DMS79 (cell line): ENCODE measurements at regions not wholly inside any gene's neighbourhood (a gene's known extent, or its start where the extent isn't known, plus 50 kb on each side); places are given as distances from the start of the nearest gene placed in this dataset.
A peak's percentile ranks its signal among the peaks of the same experiment; 100 is the strongest.

Source experiments
- DNase-seq: peaks from one replicate; lab custom pipeline; 2025; lab: John Stamatoyannopoulos, UW

DNA sequence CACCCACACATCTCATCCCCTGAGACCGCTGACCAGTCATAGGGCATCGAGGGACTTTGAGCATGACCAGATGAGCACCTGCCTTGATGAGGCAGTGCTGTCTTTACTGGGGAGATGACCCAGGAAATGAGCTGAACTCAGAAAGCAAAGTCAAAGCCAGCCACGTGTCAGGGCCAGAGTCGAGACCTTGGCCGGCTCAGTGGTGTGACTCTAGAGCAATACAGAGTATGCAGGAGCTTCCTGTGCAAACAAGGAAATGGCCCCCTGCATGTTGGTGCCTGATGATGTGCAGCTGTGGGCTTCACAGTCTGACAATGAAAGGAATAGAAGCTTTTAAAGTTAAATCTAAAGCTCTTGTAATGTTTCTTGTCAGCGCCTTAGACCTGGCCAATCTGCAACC is 332.9 kb downstream of the PCNX1 start:
- DNase-seq = no peak

DNA sequence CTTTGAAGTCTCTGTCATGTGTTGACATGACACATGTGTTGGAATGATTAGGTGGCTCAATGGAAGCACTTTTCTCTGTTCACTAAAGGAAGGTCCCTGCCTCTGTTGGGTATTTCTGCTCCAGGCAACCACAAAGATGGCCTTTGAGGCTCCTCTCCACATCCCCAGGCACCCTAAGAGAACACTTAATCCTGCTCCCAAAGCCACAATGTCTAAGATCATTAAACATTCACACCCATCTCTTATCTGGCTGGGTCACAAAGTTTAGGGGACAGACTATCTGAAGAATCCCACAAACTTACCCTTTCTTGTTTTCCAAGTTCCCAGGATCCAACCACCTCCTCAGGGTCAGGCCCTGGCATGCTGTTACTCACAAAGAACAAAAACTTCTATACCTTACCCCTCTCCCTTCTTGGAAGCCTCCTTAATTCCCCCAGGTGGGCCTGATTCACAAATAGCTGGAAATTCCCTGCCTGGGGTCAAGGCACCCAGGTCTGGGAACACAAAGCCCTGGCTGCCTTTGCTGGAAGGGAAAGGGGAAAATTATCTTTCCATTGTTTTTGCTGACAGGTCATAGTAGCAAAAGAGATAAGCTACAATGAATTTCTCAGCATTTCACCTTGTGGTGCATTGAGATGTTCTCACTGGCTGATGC is 333.7 kb downstream of the PCNX1 start:
- no peak for DNase-seq

DNA sequence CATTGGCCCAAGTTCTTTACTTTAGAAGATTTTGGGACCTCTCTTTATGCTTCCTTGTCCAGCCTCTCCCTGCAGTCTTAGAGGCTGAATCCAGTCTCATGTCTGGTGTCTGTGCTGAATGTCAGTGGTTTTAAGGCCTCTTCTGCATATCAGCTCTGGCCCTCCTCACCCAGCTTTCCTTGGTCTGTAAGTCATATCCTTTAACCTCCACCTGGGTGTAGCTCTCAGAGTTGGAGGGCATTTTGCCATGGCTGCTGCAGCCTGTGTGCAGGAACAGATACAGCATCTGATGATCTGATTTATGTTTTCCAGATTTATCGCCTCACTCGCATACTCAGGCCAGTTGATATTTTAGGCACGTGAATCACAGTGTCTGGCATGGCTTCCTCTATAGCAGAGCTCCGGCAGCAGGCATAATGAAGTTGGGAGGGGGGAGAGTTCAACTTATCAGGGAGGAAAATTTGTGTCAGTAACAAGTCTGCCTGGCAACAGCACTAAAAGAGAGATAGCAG is 335.0 kb downstream of the PCNX1 start:
- no peak for DNase-seq

DNA sequence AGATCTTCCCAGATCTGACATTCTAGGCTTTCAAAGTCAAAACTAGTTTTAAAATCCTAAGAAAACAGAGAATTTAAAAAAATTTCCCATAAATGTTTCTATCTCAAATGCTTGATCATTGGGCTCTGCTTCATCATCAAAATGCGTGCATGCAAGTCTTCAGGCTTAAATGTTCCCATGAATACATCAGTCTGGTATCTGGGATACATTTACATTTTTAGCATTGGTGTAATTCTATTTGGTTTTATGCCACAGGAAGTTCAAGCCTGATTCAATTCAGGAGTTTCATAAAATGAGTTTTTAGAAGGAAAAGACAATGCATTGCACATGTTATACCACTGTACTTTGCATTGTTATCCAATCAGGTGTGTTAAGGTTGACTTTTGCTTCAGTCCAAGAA is 336.4 kb downstream of the PCNX1 start:
- DNase-seq = no peak

DNA sequence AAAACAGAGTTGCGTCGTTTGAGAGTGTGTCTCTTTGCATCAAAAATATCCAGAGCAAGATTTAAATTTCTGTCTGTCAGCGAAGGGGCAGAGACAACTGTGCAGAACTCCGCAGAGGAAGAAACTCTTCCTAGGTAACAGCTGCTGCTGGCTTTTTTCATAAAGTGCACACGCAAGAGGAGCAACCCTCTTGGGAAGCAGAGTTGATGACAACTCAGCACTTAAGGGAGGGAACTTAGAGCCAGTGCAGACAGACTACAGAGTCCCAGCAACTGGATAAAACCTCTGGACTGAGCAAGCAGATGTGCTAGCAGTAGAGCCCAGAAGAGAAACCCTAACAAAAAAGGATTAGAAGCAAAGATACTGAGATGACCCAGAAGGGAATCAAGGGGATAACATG is 337.1 kb downstream of the PCNX1 start:
- no peak for DNase-seq

DNA sequence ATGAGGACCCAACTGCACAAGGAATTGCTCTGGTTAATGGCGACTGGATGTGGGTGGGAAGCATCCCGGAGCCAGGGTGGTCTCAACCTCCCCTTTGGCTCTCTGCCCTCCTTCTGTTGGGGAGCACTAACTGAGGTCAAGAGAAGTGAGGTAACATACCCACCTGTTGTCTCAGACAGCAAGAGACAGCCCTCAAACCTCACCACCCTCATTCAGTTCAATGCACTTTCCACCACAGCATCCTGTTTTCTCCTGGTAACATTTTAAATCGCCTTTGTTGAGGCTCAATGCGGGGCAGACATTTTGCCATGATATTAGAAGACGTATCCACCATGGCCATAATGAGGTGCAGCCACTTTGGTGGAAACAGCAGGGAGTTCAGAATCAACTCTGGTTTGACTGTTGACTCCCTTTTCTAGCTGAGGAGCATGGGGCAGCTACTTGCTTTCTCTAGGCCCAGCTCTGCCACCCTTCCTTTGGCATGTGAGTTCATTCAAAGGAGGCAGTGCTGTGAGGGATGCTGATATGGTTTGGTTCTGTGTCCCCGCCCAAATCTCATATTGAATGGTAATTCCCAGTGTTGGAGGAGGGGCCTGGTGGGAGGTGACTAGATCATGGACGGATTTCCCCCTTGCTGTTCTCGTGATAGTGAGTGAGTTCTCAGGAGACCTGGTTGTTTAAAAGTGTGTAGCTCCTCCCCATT is 338.6 kb downstream of the PCNX1 start:
- no peak for DNase-seq

DNA sequence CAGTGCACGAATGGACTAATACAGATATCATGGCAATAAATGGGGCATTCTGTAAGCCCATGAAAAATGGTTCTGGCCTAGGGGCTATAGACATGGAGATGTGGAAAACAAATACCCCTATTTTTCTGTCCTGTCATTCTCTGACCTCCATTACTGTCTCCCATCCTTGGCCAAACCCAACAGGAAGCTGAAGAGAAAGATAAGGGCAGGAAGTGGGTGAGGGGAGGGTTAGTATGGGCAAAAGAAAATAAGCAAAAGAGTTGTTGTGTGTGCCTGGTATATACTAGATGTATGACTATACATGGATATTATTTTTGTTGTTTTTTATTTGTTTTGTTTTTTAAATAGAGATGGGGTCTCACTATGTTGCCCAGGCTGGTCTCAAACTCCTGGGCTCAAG is 339.3 kb downstream of the PCNX1 start:
- no peak for DNase-seq

DNA sequence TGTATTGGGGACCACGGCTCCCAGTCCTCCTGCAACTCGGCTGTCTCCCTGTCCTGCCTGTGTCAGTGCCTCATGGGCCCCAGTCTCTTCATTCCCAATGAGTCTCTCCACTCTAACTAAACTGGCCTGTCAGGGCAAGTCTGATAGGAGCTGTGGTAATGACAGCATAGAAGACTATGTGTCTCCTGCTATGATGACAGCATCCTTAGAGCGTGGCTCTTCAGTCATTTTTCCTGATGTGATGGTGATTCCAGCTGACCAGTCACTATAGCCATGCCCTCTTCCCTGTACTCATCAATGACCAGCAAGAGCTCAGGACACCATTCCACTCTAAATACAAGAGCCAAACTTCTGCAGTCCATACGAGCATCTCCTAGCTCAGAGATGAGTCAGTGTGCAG is 339.8 kb downstream of the PCNX1 start:
- no peak for DNase-seq

DNA sequence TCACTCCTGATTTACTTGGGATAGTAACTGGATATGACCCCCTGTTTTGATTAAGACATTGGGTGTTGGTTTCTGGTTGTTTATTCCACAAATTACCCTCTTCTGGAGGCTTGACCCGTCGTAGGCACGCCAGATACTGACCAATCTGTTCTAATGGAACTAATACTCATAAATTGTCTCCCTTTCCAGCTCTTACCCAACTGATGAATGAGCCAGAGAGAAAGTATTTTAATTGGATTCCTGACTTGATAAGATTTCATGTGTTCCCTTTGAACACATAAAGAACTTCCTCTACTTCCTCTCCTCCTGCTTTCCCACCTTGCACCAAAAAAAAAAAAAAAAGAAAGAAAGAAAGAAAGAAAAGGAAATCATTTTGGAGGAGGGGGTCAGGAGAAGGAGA is 340.9 kb downstream of the PCNX1 start:
- DNase-seq = no peak

DNA sequence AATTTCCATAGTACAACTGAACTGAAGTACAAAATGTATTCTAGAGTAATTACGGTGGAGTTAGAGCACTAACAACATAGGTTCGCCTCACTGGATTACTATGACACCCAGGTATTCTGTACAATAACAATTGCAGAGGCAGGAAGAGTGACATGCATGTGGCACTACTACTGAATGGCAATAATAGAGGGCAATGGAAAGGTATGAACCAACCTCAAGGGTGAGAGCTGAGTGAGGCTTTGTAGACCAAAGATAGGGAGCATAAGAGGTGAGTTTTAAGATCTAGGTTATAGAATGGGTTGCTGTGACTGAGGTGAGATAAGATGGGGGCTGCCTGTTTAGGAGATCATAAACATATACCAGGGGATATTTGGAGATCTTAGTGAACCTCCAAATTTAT is 343.1 kb downstream of the PCNX1 start:
- no peak for DNase-seq

DNA sequence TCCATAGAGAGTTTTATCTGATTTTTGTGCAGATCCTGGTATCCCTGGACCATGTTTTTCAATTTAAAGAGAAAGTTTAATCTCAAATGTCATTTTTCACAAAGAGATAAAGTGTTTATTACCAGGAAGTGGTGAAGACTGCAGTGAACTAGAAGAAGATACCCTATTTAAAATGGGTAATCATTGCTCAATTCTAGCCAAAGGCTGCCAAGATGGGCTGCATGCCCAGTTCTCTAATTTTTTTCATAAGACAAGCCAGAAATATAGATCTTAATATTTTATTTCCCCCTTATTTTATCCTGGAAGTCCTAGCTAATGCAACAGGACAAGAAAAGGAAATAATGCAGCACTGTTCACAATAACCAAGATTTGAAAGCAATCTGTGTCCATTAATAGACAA is 343.5 kb downstream of the PCNX1 start:
- no peak for DNase-seq

DNA sequence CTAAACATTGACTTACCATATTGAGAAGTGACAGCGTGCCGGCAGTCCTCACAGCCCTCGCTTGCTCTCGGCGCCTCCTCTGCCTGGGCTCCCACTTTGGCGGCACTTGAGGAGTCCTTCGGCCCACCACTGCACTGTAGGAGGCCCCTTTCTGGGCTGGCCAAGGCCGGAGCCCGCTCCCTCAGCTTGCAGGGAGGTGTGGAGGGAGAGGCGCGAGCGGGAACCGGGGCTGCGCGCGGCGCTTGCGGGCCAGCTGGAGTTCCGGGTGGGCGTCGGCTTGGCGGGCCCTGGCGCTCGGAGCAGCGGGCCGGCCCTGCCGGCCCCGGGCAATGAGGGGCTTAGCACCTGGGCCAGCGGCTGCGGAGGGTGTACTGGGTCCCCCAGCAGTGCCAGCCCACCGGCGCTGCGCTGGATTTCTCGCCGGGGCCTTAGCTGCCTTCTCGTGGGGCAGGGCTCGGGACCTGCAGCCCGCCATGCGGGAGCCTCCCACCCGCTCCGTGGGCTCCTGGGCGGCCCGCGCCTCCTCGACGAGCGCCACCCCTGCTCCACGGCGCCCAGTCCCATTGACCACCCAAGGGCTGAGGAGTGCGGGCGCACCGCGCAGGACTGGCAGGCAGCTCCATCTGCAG is 346.9 kb downstream of the PCNX1 start:
- DNase-seq = peak; percentile 43

DNA sequence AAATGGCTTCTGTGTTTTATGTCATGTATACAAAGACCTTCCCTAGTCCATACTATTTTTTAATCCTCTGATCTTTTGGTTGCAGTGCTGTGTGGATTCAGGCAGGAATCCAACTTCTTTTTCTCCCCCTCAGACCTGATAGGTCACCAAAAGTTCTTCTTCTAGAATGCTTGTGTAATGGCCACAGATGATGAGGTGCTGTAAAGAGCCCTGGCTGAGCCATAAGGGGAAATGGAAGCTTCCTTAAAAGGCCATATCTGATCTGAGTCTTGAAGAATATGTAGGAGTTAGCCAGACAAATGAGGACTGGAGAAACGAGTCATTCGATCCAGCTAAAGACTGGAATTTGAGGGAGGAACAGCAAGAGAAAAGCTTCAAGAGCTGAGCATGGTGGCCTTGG is 353.9 kb downstream of the PCNX1 start:
- no peak for DNase-seq

DNA sequence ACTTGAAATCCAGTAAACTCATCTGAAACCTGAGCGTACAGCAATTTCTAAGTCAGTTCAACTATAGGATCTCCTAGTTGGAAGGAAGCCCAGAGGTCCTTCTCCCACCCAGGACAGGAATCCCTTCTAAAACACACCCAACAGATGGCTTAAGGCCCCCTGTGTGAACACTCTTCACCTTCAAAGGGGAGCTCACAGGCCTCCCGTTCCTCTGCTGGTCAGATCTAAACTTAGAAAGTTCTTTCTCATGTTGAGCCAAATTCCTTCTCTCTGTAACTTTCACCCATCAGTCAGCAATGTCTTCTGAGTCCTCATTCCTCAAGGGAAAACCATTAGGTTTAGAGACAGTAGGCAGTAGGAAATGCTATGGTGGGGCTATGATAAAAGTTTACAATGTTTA is 355.2 kb downstream of the PCNX1 start:
- DNase-seq = no peak

DNA sequence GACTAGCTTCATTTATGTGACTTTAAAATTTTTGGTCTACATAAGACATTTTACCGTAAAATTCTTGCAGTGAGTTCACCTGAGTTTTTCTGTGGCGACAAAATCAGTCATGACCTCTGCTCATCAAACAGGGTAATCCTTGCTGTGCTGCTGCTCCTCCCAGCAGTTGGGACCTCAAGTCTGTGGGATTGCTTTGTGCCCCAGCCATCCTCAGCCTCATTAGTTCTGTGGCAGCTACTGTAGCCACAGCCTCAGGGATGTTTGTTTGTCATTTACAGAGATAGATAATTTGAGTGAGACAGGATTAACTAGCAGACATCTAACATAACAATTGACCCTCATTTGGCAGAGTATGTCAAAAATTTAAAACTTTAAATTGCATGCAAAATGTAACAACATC is 357.0 kb downstream of the PCNX1 start:
- no peak for DNase-seq

DNA sequence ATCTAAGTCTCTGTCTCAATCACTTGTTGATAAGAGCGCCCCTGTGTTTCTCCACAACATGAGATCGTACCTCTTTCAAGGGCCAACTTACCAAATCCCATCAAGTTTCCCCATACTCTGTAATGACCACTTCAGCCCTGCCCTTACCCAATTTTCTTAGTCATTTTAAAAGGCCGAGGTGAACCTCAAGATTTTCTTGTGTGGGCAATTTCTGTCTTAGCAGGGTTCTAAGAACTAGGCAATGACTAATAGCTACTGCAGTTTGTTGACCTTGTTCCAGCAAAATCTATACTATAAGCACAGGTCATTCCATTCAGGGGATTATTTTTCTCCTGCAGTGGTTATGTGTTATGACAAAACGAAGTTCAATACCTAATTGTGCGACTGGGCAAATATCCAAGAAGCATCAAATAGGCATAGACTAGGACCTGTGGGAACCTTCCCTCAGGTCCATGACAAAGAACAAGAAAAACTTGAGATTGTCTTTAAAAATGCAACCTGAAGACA is 359.8 kb downstream of the PCNX1 start:
- DNase-seq = no peak

DNA sequence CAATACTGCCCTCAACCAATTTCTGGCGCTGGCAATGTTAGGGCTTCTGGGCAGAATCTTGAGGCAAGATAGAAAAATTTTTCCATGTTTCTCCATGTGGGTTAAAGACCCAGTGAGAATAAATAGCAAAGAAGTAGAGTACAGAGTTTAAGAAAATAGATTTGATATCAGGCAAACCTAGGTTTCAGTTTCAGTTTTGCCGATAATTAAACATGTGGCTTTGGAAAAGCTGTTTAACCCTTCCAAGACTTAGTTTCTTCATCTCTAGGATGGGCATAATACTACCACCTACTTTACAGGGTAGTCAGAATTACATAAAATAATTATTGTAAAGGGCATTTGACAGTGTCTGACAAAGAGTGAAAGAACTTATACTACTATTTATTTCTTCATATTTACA is 360.4 kb downstream of the PCNX1 start:
- DNase-seq = no peak

DNA sequence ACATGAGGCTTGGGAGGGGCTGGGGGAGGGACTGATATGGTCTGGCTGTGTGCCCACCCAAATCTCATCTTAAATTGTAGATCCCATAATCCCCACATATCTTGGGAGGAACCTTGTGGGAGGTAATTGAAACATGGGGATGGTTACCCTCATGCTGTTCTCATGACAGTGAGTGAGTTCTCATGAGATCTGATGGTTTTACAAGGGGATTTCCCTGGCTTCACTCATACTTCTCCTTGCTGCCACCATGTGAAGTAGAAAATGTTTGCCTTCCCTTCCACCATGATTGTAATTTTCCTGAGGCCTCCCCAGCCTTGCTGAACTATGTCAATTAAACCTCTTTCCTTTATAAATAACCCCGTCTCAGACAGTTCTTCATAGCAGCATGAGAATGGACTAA is 362.9 kb downstream of the PCNX1 start:
- DNase-seq = no peak

DNA sequence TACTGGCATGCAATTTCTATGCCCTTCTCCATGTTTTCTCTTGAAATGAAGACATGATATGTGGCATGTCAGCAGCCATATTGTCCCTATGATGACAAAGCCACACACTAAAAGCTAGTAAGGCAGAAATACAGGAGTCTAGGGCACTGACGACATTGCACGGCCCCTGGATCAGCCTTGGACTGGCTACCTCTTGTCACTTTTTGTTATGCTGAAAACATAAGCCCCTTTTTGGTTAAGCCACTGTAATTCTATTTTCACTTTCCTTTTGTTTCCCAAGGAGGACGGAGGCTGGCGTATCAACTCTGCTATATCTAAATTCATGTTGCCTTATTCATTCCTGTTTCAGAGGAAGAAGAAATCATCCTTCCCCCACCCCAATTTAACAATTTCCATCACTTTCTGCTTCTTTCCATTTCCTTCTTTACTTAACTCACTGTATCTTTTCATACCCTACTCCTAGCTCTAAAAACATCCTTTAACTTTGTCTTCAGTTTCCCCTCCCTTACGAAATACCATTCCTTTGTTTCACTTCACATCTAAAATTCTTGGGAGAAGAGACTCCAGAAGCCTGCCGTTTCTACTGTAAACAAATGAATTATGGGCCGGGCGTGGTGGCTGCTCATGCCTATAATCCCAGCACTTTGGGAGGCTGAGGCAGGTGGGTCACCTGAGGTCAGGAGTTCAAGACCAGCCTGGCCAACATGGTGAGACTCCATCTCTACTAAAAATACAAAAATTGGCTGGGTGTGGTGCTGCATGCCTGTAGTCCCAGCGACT is 364.1 kb downstream of the PCNX1 start:
- DNase-seq = no peak

DNA sequence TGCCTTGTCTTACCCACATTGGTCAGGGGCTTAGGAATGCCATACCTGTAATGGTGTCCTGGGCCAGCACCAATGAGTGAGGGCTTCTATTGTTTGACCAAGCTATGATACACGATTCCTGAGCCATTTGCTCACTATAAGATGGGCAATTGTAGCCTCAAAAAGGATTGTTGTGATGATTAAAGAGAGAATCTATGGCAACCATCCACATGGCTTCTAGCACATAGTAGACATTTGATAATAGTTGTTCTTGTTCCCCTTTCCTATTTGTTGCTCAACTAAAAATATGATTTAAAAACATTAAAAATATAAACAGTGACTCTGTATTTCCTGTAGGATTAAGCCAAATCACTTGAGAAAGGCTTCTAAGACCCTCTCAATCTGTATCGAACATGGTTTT is 366.1 kb downstream of the PCNX1 start:
- DNase-seq = no peak

DNA sequence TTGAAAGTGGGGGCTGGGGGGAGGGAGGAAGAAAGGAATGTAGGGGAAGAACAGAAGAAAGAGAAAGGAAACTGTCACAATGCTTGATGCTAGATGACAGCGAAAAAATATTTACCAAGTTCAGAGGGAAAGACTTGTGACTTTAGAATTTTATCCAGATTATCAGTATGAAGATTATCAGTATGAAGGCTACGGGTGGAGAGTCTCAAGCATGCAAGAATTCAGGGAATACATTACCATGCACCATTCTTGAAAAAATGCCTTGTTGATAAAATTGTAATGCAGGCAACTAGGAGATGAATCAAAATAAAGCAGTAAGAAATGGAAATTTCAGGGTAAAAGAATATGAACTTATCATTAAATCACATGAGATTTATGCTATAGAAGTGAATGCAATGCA is 376.8 kb downstream of the PCNX1 start:
- no peak for DNase-seq

DNA sequence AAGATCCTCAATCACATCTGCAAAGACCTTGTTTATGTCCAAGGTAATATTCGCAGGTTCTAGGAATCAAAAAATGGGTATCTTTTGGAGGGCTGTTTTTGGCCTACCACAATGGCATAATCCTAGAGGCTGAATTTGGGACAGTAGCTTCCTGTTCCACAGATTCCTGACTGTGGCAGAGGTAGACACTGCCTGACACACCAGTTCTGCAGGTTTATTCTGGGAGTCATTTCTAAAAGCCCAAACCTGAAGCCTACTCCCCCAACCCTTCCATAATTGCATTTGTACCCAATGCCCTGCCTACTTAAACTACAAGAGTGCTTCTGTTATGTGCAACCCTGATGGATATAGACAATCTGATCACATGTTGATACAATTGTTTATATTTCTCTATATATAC is 378.9 kb downstream of the PCNX1 start:
- no peak for DNase-seq
